Sigmoid colon (tissue), 4 donors: ENCODE measurements at regions not wholly inside any gene's neighbourhood (a gene's known extent, or its start where the extent isn't known, plus 50 kb on each side); places are given as distances from the start of the nearest gene placed in this dataset.

Experiments used
- CTCF ChIP-seq, 4 experiments: fragments of 450-650 bp in 3 of 4; fragments of 200-600 bp in 1 of 4; IDR thresholded peaks; one replicate each; pipeline ENCODE4 v1.5.1; 2016 to 2019; ENCODE audit warnings: antibody characterized with exemption in 4 of 4, mild to moderate bottlenecking in 3 of 4, moderate library complexity in 2 of 4
- POLR2AphosphoS5 ChIP-seq, 4 donors: sonication (generic); formaldehyde crosslinking; IDR thresholded peaks; one replicate each; pipeline ENCODE4 v1.6.1; 2017; ENCODE audit warnings: antibody characterized with exemption in 4 of 4

GRCh38 chr2:88841224-88841929 is 149.9 kb downstream of the RPIA start:
- TF ChIP-seq CTCF (IDR thresholded peaks at IDR 0.05) (no peak), POLR2AphosphoS5 (IDR thresholded peaks at IDR 0.05) (no peak)
